T1000 (cell line): ENCODE measurements at regions not wholly inside any gene's neighbourhood (a gene's known extent, or its start where the extent isn't known, plus 50 kb on each side); places are given as distances from the start of the nearest gene placed in this dataset.

ENCODE experiments used
- DNase-seq: peaks from one replicate; lab custom pipeline; 2025; ENCODE audit warnings: mixed read lengths; lab: John Stamatoyannopoulos, UW

DNA sequence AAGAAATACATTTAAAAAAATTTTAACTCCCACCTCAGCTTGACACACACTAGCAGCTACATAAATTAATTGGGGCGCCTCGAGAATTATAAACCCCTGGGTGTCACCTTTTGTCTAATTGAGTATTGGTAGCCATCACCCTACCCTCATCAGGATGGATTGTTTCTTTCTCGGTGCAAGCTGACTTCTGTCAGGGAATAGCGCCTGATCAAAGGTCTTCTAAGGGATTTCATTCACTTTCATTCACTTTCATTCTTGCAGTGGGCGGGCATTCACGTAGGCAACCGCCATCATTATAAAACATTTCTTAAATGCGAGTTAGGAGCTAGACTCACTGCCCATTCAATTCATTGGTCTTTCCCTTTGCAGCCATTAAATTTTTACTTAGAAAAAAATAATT is 239.2 kb upstream of the SASH1 start:
- no peak for DNase-seq

DNA sequence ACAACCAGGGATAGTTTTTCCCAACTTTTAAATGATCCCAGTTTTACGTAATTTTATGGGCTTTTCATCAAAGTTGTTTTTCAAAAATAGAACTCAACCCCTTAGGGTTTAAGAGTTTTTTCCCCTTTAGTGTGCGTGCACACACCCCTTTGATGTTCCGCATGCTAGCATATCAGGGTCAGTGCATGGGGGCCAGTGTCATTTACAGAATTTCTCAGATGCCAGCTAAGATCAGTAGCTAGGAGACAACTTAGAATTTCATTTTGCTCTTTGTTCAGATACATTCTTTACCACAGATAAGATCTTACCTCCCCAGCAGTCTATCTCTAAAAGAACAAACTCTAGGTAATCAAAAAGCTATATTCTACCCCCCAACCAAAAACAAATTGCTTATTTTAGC is 238.5 kb upstream of the SASH1 start:
- DNase-seq, result no peak

DNA sequence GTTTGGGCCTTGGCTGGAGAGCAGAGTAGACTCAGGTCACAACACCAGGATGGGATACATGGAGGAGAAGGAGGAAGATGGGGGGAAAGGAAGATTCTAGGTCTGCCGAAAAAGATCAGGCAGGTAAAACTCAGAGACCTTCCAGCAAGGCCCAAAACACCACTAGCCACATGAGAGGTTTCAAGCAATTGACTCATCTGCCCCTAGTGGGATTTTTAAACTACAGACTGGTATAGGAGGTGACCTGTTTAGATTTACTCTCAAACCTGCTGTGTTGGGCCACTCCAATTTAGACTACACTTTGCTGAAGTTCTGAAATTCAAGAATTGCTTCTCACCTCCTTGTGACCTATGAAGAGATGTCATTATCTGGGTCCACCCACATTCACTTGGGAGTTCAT is 236.9 kb upstream of the SASH1 start:
- no peak for DNase-seq

DNA sequence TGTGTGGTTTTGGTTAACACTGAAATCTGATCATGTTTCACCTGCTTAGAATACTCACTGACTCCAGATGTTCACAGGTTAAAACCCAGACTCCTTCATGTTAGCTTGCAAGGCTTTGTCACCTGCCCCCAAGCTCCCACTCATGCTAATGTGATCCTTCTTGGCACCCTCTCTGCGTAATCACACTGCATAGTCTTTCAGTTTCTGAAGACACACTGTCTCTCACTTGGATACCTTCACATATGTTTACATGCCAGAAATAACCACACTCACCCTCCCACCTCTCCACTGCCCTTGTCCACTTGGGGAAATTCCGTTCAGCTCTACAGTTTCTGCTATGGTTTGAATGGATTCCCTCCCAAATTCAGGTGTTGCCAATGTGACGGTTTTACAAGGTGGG is 234.7 kb upstream of the SASH1 start:
- DNase-seq, result no peak

DNA sequence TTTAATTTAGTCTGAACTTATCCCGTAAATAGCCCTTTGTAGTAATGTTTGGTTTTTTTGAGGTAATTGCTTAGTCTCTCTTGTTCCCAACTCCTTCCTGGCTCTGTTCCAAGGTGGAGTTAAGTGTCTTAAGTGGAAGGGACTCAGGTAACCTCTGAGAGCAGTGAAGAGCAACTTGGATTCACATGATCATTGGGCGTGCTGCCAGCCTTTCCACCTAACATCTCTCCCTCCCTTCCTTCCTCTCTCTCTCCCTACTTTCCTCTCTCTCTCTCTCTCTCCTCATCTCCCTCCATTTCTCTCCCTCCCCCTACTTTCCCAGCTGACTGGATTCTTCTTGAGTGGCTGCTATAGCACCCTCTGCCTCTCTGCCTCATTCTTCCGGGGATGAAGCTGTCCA is 232.9 kb upstream of the SASH1 start:
- no peak for DNase-seq

DNA sequence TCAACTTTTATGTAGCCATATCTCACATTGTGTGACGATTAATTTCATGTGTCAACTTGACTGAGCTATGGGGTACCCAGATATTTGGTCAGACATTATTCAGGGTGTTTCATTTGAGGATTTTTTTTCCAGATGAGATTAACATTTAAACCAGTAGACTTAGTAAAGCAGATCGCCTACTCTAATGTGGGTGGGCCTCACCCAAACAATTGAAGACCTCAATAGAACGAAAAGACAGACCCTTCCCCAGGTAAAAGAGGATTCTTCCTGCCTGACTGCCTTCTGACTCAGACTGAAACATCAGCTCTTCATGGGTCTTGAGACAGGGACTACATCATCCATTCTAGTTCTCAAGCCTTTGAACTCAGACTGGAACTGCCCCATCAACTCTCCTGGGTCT is 231.7 kb upstream of the SASH1 start:
- no peak for DNase-seq

DNA sequence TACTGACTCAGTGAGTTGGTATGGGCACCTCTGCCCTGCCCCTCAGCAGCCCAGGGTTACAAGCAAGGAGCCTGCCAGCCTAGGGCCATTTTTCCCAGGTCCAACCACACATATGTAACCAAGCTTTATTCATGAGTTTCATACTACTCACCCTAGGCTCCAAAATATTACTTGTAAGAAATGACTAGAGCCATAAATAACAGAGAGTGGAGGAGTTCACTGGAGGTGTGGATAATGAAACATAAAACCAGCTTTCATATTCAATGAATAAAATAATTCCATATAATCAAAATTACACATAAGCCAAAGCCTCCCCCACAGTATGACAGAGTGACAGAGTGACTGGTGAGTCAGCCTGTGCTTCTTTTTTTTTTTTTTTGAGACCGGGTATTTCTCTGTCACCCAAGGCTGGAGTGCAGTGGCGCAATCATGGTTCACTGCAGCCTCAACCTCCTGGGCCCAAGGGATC is 229.8 kb upstream of the SASH1 start:
- no peak for DNase-seq

DNA sequence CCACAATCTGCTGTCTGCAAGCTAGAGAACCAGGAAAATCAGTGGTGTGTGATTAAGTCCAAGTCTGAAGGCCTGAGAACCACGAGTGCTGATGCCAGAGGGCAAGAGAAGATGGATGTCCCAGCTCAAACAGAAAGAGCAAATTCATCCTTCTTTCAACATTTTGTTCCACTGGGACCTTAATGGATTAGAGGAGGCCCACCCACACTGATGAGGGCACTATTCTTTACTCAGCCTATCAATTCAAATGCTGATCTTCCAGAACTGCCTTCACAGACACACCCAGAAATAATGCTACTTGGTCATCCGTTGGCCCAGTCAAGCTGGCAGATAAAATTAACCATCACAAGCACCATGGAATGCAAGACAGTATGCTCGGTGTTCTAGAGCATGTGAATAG is 226.6 kb upstream of the SASH1 start:
- DNase-seq, result no peak

DNA sequence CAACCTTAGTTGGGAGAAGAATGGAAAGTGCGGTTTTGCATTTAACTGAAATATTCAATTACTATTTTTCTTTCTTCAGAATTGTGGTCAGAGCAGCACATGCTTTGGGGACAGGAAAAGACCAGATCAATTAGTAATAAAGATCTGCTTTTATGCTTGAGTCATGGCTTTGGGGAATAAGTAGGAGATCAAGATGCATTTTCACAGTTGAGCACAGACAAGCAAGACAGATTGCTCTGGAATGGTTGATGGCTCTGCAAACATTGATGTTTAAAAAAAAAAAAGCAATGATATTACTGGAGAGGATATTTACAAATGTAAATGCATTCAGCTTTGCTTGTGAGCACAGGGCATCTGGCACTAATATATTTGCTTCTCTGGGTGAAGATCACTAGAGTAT is 224.4 kb upstream of the SASH1 start:
- no peak for DNase-seq

DNA sequence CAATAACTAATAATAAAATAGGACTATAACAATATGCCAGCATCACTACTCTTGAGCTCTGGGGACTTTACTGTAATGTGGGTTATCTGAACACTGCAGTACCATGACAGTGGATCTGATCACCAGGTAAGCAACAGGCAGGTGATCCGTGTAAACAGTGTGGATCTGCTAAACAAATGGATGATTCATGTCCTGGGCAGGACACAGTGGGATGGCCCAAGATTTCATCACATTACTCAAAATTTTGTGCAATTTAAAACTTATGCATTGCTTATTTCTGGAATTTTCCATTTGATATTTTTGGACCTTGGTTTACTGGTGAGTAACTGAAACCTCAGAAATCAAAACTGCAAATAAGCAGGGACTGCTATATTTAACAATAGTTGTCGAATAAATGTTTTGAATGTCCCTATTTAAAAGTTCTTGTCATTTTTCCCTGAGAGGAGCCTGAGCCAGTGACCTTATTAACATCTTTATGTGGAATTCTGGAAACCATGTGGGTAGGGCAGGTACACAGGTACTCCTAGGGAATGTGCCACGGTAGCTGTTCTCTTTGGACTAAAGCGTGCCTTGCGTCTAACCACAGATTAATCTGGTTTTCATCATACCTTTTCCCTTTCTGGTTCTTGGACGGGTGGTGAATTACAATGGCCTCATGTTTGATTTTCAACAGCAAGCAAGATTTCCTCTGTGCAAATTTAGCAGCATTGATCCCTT is 214.5 kb upstream of the SASH1 start:
- DNase-seq, result no peak

DNA sequence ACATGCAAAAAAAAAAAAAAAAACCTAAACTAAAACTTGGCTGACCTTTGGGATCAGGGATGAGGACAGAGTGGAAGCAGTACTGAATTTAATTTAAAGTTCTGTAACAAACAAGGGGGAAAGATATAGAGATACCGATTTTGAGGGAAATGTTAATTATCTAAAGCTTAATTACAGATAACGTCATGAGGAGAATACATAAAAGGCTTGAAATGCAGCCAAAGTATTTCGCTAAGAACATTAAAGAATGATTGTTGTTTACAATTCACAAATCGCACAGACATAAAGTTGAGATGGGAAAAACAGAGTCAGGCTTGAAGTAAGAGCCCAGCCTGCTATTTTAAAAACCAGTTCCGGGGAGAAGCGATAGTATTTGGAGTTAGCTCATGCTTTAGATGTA is 208.0 kb upstream of the SASH1 start:
- DNase-seq, result no peak

DNA sequence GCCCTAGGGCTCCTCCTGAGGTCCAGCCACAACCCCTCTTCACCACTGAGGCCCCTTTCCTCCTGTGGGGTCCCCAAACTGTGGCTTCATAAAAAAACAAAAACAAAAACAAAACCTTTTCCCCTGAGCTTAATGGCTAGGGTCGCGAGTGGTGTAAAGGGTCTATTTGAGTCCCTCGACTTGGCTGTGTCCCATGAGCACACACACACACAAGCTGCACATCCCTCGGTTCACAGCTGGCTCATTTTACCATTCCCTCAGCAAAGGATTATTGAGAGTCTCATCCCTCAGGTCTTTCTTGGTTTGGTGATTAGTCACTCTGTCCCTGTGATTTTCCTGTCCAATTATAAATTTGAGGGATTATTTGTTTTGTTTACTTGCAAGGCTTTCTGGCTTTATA is 206.1 kb upstream of the SASH1 start:
- no peak for DNase-seq

DNA sequence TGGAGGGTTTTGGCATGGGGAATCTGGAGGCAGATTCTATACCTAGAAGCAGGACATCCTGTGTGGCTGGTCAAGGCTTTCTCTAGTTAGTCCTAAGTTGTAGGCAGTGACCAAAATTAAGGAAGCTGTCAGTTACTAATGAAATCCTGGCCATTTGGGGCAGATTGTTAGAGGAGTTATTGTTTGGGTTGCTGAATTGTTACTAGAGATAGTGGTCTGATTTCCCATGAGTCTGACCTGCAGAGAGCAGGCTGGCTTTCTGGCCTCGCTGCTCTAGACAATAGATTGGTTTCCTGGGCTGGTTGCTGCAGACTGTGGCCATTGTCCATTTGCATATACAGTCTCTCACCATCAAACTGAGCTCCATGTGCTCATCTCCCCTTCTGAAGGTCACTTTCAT is 205.0 kb upstream of the SASH1 start:
- DNase-seq, result no peak

DNA sequence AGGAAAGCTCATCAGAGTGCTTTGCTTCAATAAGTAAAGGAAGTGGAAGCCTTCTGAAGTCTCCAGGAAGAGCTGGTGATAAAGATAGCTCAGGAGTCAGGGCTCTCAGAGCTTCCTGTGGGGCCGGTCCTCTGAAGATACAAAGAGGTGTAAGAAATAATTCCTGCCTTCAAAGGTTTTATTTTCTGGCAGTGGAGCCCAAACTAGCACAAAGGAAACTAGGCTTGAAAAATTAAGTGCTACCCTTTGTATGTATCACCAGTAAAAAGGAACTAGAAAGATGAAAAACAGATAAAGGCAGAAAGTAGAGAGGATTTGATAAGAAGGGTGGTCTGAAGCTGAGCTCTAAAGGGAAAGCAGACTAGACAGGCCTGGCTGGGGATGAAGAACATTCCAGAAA is 204.1 kb upstream of the SASH1 start:
- no peak for DNase-seq

DNA sequence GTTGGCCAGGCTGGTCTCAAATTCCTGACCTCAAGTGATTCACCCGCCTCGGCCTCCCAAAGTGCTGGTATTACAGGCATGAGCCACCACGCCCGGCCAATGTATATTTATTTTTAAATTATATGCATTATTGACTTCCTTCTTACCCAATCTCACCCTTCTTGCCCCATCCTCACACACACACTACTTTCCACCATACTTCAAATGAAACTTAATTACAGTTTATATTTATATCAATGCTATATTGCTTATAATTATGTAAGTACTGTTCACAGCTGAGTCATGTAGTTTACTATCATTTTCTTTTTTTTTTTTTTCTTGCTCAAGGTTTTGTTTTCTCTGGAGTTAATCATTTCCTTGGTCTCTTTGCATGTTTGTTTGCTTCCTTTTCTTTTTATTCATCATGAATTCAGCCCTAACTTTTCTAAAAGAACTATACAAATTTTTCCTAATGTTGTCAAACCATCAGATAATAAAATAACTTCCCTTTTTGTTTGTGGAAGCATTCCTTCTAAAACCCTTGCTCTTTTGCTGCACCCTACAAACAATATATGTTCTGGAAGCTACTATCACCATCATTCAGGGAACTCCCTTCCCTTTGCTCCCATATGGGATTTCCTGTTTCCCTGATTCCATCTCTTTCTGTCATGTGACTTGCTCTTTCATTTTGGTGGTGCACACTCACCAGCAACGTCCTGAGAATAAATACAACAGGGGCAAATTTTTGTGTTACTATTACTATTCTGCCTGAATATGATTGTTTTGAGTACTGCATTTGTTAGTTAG is 201.7 kb upstream of the SASH1 start:
- DNase-seq, result no peak

DNA sequence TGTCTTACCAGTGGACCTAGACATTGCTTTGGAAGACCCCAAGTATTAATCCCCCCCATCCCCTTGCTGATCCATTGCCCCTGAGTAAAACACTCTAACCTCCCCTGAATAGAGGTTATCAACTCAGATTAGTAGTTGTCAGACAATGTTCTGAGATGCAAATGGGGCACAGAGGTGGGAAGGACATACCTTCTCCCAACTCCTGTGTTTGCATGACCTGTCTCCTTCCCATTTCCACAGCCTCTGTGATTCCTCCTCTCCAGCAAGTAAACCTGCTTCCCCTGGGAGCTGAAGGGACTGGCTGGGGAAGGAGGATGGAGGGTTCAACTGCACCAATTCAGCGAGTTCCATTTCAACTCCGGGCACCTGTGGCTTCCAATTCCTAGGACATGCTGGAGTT is 199.8 kb upstream of the SASH1 start:
- no peak for DNase-seq

DNA sequence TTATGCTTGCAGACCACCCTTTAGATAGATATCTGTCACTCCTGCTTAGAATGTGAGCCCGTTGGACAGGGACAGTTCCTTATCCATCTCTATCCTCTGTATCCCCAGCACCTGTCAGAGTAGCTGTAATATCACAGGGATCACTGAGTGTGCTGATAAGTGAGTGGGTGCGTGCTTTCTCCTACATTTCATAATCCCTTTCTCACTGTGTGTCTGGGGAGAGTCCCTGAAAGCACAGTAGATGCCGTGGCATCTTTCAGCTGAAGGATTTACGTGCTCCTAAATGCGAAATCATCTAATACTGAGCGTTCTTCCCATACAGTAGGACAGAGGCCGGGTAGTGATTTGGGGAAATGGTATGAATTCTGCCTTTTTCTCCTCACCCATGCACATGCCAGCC is 198.9 kb upstream of the SASH1 start:
- DNase-seq, result no peak

DNA sequence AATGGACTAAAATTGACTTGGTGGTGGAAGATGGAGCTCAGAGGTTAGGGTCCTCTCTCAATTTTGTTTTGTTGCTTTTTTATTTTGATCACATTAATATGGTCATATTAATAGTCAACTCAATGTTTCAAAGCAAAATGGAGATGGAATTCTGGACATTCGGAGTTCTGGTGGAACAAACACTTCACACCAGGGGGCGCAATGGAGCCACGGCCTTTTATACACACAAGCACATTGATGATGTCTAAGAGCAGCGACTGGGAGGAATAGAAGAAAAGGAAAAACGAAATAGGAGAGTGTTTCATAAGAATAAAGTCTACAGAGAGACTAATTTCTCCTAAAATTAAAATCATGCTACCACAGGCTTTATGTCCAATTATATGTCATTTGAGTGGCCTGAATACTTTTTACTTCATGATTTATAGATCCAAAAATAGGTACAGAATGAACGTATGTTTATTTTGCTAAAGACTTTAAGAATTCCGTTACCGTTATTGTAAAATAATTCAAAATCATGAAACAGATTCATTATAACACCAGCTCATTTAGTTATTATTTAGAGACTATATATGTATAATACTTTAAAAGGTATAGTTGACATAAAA is 197.6 kb upstream of the SASH1 start:
- DNase-seq, result no peak

DNA sequence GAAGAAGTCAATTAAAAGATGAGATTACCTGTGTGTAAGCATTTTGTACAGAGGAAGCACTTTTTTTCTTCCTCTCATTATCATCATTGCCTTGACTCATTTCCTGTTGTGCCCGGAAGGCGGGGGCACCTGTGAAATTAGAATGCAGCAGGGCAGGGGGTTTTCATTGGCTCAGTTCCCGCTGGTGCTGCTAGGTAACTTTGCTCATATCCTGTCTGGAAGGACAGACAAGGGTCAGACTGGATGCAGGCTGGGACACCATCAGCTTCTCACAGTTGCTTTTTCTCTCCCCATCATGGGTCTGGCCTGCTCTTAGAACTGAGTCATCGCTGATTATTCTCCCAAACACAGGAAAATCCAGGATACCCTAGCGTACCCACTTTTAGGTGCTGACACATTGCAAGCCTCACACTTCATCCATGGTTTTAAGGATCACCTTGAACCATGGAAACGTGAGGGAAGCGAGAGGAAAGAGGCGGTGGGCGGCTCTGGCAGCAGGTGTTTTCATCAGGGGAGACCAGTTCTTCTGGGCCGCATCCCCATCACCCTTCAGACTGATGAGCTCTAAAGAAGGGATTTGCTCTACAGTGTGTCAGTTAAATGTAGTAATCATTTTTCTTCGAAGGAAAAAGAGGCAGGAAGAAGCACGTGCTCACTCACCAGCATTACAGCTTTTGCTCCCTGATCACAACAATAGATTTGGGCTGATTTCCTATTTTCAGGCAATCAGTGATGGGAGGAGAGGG is 195.7 kb upstream of the SASH1 start:
- no peak for DNase-seq

DNA sequence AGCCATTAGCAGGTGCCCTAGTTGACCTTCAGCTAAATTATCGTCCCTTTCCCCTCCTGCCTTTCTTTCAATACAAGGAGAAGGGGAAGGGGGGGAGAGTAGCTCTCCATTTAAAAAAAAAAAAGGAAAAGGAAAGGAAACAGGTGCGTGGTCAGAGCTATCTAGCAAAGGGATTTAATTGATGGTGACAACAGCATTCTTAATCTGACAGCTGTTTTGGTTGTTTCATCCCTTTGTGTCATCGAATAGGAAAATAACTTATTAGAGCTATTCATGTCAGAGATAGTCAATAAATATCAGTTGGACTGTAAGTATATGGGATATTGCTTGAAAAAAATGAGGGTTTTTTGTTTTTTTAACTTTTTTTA is 195.2 kb upstream of the SASH1 start:
- no peak for DNase-seq

DNA sequence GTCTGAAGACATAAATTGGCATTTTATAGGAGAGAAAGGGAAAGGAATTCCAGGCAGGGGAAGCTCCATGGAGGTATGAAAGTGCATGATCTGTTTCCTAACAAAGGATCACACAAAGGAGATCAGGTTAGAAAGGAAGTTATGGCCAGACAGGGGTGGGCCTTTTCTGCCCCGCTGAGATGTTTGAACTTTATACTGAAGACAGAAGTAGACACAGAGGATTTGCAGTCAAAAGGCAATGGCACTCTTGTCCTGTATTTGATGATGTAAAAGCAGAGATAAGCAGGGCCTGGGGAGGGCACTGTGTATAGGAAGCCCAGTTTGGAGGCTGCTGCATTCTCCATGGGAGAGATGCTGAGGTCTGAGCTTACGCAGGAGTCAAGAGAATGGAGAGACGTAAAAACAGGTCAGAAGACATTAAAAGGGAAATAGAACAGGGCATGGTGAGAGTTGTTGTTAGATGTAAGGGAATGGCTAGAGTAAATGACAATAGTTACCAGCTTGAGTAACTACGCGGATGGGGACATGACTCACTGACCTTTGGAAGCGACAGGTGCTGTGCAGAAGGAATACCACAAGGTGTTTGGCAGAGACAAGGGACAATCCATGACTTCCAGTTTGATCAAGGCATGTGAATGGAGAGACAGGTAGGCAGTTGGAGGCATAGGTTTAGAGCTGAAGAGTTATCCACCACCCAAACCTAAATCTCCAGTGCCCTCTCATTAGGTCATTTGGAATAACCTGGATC is 190.6 kb upstream of the SASH1 start:
- DNase-seq, result no peak

DNA sequence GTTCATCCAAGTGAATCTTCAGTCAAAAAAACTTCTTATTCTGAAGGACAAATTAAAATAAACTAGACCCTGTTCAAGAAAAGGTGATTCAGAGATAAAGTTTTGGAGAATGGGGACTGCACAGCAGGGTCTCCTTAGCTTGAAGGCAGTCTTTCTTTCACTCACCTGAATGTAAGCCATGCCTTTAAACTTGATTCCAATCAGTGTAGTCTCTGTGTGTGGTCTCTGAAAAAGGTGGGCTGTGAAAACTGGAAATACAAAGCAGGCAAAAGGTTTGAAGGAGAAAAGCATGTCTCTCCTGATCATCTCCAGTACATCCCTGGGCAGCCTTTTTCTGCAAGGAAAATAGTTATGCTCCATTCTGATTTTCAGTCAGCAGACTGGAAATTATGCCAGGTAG is 188.0 kb upstream of the SASH1 start:
- DNase-seq, result no peak
